Liver (tissue), 8 donors: ENCODE measurements at regions not wholly inside any gene's neighbourhood (a gene's known extent, or its start where the extent isn't known, plus 50 kb on each side); places are given as distances from the start of the nearest gene placed in this dataset.

Experiments
- DNase-seq: peaks from one replicate; pipeline ENCODE4 v3.0.0-alpha.2; 2017; ENCODE audit warnings: low spot score
- H3K27ac ChIP-seq, 2 donors: one replicate each; pipeline ENCODE4 v1.7.0; 2013; ENCODE audit warnings: inconsistent platforms in 2 of 2, low read length in 2 of 2, control low read depth in 1 of 2, low read depth in 1 of 2, mild to moderate bottlenecking in 1 of 2
- H3K27me3 ChIP-seq, 4 donors: one replicate each; pipeline versions ENCODE4 v1.6.1 to v1.7.0; 2013; ENCODE audit warnings: low read length in 3 of 4, inconsistent platforms in 1 of 4, mild to moderate bottlenecking in 1 of 4, moderate library complexity in 1 of 4; ENCODE audit not compliant: control insufficient read depth in 4 of 4, insufficient read depth in 4 of 4
- H3K36me3 ChIP-seq, 4 donors: one replicate each; pipeline versions ENCODE4 v1.6.1 to v1.7.0; 2013; ENCODE audit warnings: low read length in 3 of 4, mild to moderate bottlenecking in 3 of 4, low read depth in 1 of 4, moderate library complexity in 1 of 4; ENCODE audit not compliant: control insufficient read depth in 4 of 4, insufficient read depth in 3 of 4
- H3K4me1 ChIP-seq, 4 donors: one replicate each; pipeline versions ENCODE4 v1.6.1 to v1.7.0; 2013; ENCODE audit warnings: low read length in 3 of 4, mild to moderate bottlenecking in 3 of 4, moderate library complexity in 1 of 4; ENCODE audit not compliant: control insufficient read depth in 4 of 4, insufficient read depth in 4 of 4
- H3K4me3 ChIP-seq, 3 donors: one replicate each; pipeline versions ENCODE4 v1.6.1 to v1.7.0; 2013; ENCODE audit warnings: low read length in 3 of 3, control low read depth in 1 of 3, low read depth in 1 of 3, mild to moderate bottlenecking in 1 of 3
- H3K9ac ChIP-seq, 2 donors: one replicate each; pipeline ENCODE4 v1.7.0; 2013; ENCODE audit warnings: low read length in 2 of 2, mild to moderate bottlenecking in 2 of 2, moderate library complexity in 2 of 2, control low read depth in 1 of 2, low read depth in 1 of 2
- H3K9me3 ChIP-seq, 4 donors: one replicate each; pipeline versions ENCODE4 v1.6.1 to v1.7.0; 2013; ENCODE audit warnings: low read length in 3 of 4; ENCODE audit not compliant: control insufficient read depth in 4 of 4
- ATF3 ChIP-seq: IDR thresholded peaks from 2 replicates; pipeline ENCODE4 v1.6.1; 2016; ENCODE audit warnings: antibody characterized with exemption
- EGR1 ChIP-seq, 2 donors: IDR thresholded peaks; 2 replicates each; pipeline ENCODE4 v1.6.1; 2016 to 2018; ENCODE audit warnings: antibody characterized with exemption in 2 of 2, low read depth in 2 of 2
- FOXA1 ChIP-seq: IDR thresholded peaks from 2 replicates; pipeline ENCODE4 v1.6.1; 2016; ENCODE audit warnings: antibody characterized with exemption
- FOXA2 ChIP-seq: IDR thresholded peaks from 2 replicates; pipeline ENCODE4 v1.6.1; 2016; ENCODE audit warnings: antibody characterized with exemption
- GABPA ChIP-seq, 2 donors: IDR thresholded peaks in 1 of 2; conservative IDR thresholded peaks in 1 of 2; 2 replicates each; pipeline ENCODE4 v1.6.1; 2016; ENCODE audit warnings: antibody characterized with exemption in 2 of 2, mild to moderate bottlenecking in 1 of 2, moderate library complexity in 1 of 2
- HNF4A ChIP-seq, 2 donors: conservative IDR thresholded peaks; 2 replicates each; pipeline ENCODE4 v1.6.1; 2016; ENCODE audit warnings: antibody characterized with exemption in 2 of 2, mild to moderate bottlenecking in 2 of 2
- HNF4G ChIP-seq: IDR thresholded peaks from 2 replicates; pipeline ENCODE4 v1.6.1; 2016; ENCODE audit warnings: antibody characterized with exemption
- JUND ChIP-seq, 2 donors: IDR thresholded peaks; 2 replicates each; pipeline ENCODE4 v1.6.1; 2016; ENCODE audit warnings: antibody characterized with exemption in 2 of 2
- MAX ChIP-seq: IDR thresholded peaks from 2 replicates; pipeline ENCODE4 v1.6.1; 2016; ENCODE audit warnings: antibody characterized with exemption
- NR2F2 ChIP-seq: IDR thresholded peaks from 2 replicates; pipeline ENCODE4 v1.6.1; 2016; ENCODE audit warnings: antibody characterized with exemption
- RAD21 ChIP-seq, 2 donors: IDR thresholded peaks; 2 replicates each; pipeline ENCODE4 v1.6.1; 2016; ENCODE audit warnings: antibody characterized with exemption in 2 of 2, mild to moderate bottlenecking in 2 of 2
- RXRA ChIP-seq, 2 donors: IDR thresholded peaks; 2 replicates each; pipeline ENCODE4 v1.6.1; 2017 to 2018; ENCODE audit warnings: antibody characterized with exemption in 2 of 2, mild to moderate bottlenecking in 1 of 2
- SP1 ChIP-seq: IDR thresholded peaks from 2 replicates; pipeline ENCODE4 v1.6.1; 2018; ENCODE audit warnings: antibody characterized with exemption, mild to moderate bottlenecking
- TAF1 ChIP-seq: conservative IDR thresholded peaks from 2 replicates; pipeline ENCODE4 v1.6.1; 2016; ENCODE audit warnings: antibody characterized with exemption, mild to moderate bottlenecking
- YY1 ChIP-seq: IDR thresholded peaks from 2 replicates; pipeline ENCODE4 v1.6.1; 2016; ENCODE audit warnings: antibody characterized with exemption, mild to moderate bottlenecking
- WGBS: extraction: QIAGEN DNeasy Blood & Tissue Kit; methylation state at CpG from one replicate; pipeline ENCODE4 v1.1.7; 2013; 5-methylcytosine and 5-hydroxymethylcytosine counted together
- TF ChIP-seq, protein P1 (sequence below): fragments of 150-350 bp; IDR thresholded peaks from 2 replicates; pipeline ENCODE4 v1.5.1; 2017; ENCODE audit warnings: improper control_type of control experiment, low read depth, low read length; ENCODE audit not compliant: missing input control
- TF ChIP-seq, protein P2 (sequence below): IDR thresholded peaks from 2 replicates; pipeline ENCODE4 v1.6.1; 2016; ENCODE audit warnings: antibody characterized with exemption
- TF ChIP-seq, protein P3 (sequence below): IDR thresholded peaks from 2 replicates; pipeline ENCODE4 v1.6.1; 2016; ENCODE audit warnings: antibody characterized with exemption, mild to moderate bottlenecking
- donor health status: healthy.
- donor health status: healthy.
- donor health status: healthy.
- donor health status: healthy.
- donor health status: healthy.

- peaks cover 0 to 5% (median 1%) of the 10 kb centered on the region in 4 donors for H3K4me1 ChIP-seq
- no peak overlapping the region for H3K4me3 ChIP-seq
- no peaks in the 10 kb centered on the region for H3K36me3 ChIP-seq
- H3K27ac ChIP-seq = no peak overlapping the region
- H3K27me3 ChIP-seq = no peaks in the 10 kb centered on the region
- H3K9me3 ChIP-seq = no peaks in the 10 kb centered on the region
- no peak for DNase-seq
- TF ChIP-seq ATF3 (no peak), TAF1 (no peak), EGR1 (IDR thresholded peaks at IDR 0.05; ENCODE audit: low read depth in 2 of 2) (no peak), HNF4G (no peak), RAD21 (IDR thresholded peaks at IDR 0.05) (peak in 1 of 2 donors; percentile 44), RXRA (IDR thresholded peaks at IDR 0.05) (peak in 1 of 2 donors; percentile 25), MAX (no peak), SP1 (no peak), YY1 (no peak), HNF4A (conservative IDR thresholded peaks at IDR 0.05) (peak in 1 of 2 donors; percentile 45), FOXA1 (no peak), NR2F2 (no peak), JUND (IDR thresholded peaks at IDR 0.05) (peak in 1 of 2 donors; percentile 33), GABPA (IDR thresholded peaks at IDR 0.05 in 1 of 2, conservative IDR thresholded peaks at IDR 0.05 in 1 of 2) (no peak), FOXA2 (no peak)
- TF ChIP-seq, protein P1, sequence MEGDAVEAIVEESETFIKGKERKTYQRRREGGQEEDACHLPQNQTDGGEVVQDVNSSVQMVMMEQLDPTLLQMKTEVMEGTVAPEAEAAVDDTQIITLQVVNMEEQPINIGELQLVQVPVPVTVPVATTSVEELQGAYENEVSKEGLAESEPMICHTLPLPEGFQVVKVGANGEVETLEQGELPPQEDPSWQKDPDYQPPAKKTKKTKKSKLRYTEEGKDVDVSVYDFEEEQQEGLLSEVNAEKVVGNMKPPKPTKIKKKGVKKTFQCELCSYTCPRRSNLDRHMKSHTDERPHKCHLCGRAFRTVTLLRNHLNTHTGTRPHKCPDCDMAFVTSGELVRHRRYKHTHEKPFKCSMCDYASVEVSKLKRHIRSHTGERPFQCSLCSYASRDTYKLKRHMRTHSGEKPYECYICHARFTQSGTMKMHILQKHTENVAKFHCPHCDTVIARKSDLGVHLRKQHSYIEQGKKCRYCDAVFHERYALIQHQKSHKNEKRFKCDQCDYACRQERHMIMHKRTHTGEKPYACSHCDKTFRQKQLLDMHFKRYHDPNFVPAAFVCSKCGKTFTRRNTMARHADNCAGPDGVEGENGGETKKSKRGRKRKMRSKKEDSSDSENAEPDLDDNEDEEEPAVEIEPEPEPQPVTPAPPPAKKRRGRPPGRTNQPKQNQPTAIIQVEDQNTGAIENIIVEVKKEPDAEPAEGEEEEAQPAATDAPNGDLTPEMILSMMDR = no peak
- TF ChIP-seq, protein P2, sequence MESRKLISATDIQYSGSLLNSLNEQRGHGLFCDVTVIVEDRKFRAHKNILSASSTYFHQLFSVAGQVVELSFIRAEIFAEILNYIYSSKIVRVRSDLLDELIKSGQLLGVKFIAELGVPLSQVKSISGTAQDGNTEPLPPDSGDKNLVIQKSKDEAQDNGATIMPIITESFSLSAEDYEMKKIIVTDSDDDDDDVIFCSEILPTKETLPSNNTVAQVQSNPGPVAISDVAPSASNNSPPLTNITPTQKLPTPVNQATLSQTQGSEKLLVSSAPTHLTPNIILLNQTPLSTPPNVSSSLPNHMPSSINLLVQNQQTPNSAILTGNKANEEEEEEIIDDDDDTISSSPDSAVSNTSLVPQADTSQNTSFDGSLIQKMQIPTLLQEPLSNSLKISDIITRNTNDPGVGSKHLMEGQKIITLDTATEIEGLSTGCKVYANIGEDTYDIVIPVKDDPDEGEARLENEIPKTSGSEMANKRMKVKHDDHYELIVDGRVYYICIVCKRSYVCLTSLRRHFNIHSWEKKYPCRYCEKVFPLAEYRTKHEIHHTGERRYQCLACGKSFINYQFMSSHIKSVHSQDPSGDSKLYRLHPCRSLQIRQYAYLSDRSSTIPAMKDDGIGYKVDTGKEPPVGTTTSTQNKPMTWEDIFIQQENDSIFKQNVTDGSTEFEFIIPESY = peak; percentile 28
- TF ChIP-seq, protein P3, sequence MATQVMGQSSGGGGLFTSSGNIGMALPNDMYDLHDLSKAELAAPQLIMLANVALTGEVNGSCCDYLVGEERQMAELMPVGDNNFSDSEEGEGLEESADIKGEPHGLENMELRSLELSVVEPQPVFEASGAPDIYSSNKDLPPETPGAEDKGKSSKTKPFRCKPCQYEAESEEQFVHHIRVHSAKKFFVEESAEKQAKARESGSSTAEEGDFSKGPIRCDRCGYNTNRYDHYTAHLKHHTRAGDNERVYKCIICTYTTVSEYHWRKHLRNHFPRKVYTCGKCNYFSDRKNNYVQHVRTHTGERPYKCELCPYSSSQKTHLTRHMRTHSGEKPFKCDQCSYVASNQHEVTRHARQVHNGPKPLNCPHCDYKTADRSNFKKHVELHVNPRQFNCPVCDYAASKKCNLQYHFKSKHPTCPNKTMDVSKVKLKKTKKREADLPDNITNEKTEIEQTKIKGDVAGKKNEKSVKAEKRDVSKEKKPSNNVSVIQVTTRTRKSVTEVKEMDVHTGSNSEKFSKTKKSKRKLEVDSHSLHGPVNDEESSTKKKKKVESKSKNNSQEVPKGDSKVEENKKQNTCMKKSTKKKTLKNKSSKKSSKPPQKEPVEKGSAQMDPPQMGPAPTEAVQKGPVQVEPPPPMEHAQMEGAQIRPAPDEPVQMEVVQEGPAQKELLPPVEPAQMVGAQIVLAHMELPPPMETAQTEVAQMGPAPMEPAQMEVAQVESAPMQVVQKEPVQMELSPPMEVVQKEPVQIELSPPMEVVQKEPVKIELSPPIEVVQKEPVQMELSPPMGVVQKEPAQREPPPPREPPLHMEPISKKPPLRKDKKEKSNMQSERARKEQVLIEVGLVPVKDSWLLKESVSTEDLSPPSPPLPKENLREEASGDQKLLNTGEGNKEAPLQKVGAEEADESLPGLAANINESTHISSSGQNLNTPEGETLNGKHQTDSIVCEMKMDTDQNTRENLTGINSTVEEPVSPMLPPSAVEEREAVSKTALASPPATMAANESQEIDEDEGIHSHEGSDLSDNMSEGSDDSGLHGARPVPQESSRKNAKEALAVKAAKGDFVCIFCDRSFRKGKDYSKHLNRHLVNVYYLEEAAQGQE = no peak
- 61% methylated on average over 4 of the region's 4 CpGs for WGBS
- H3K9ac ChIP-seq = no peak overlapping the region
Measured at GRCh38 chr2:122692400-122693083, 937.1 kb downstream of the TSN start.
